Adipocyte (in vitro differentiated cells): ENCODE measurements at regions not wholly inside any gene's neighbourhood (a gene's known extent, or its start where the extent isn't known, plus 50 kb on each side); places are given as distances from the start of the nearest gene placed in this dataset.

ENCODE experiments used
- DNase-seq: peaks from one replicate; pipeline ENCODE4 v3.0.0-alpha.2; 2015; ENCODE audit warnings: low read depth
- H3K27me3 ChIP-seq: replicated peaks from 2 replicates; pipeline ENCODE4 v1.7.0; 2013; ENCODE audit warnings: mild to moderate bottlenecking, low read length, moderate library complexity; ENCODE audit not compliant: control insufficient read depth, insufficient read depth
- H3K36me3 ChIP-seq: 2 replicates; pipeline ENCODE4 v1.7.0; 2013; ENCODE audit warnings: low read length, mild to moderate bottlenecking, moderate library complexity; ENCODE audit not compliant: control insufficient read depth, insufficient read depth, severe bottlenecking
- H3K4me1 ChIP-seq: 2 replicates; pipeline ENCODE4 v1.7.0; 2013; ENCODE audit warnings: mild to moderate bottlenecking, low read length, moderate library complexity; ENCODE audit not compliant: control insufficient read depth, insufficient read depth
- H3K4me3 ChIP-seq: 2 replicates; pipeline ENCODE4 v1.7.0; 2013; ENCODE audit warnings: mild to moderate bottlenecking, low read length, moderate library complexity
- H3K9ac ChIP-seq: 2 replicates; pipeline ENCODE4 v1.7.0; 2013; ENCODE audit warnings: mild to moderate bottlenecking, low read length, moderate library complexity
- H3K9me3 ChIP-seq: 2 replicates; pipeline ENCODE4 v1.7.0; 2013; ENCODE audit warnings: mild to moderate bottlenecking, low read length, moderate library complexity; ENCODE audit not compliant: control insufficient read depth

GRCh38 chr2:7971248-7971647 lies 710.6 kb upstream of the ID2 start:
- Histone ChIP-seq H3K9ac (no peak overlapping the region), H3K4me3 (no peak overlapping the region), H3K36me3 (no peaks in the 10 kb centered on the region), H3K27me3 (no peaks in the 10 kb centered on the region), H3K4me1 (no peaks in the 10 kb centered on the region), H3K9me3 (no peaks in the 10 kb centered on the region)
- no peak for DNase-seq

GRCh38 chr2:7971841-7972240 lies 710.0 kb upstream of the ID2 start:
- Histone ChIP-seq H3K4me3 (no peak overlapping the region), H3K9ac (no peak overlapping the region), H3K4me1 (no peaks in the 10 kb centered on the region), H3K9me3 (no peaks in the 10 kb centered on the region), H3K36me3 (no peaks in the 10 kb centered on the region), H3K27me3 (no peaks in the 10 kb centered on the region)
- DNase-seq = no peak

- H3K27me3 ChIP-seq = no peaks in the 10 kb centered on the region
- no peaks in the 10 kb centered on the region for H3K36me3 ChIP-seq
- no peak for DNase-seq
- no peaks in the 10 kb centered on the region for H3K9me3 ChIP-seq
- no peaks in the 10 kb centered on the region for H3K4me1 ChIP-seq
- no peak overlapping the region for H3K9ac ChIP-seq
- no peak overlapping the region for H3K4me3 ChIP-seq
These were observed 709.2 kb upstream of the ID2 start for GRCh38 chr2:7972670-7973069.

- no peaks in the 10 kb centered on the region for H3K36me3 ChIP-seq
- no peaks in the 10 kb centered on the region for H3K9me3 ChIP-seq
- H3K9ac ChIP-seq = no peak overlapping the region
- no peaks in the 10 kb centered on the region for H3K27me3 ChIP-seq
- peak; percentile 56 for DNase-seq
- H3K4me1 ChIP-seq = no peaks in the 10 kb centered on the region
- no peak overlapping the region for H3K4me3 ChIP-seq
These were observed 707.9 kb upstream of the ID2 start for GRCh38 chr2:7973801-7974480.

GRCh38 chr2:7974936-7975335 lies 706.9 kb upstream of the ID2 start:
- Histone ChIP-seq H3K9ac (no peak overlapping the region), H3K4me1 (no peaks in the 10 kb centered on the region), H3K9me3 (no peaks in the 10 kb centered on the region), H3K4me3 (no peak overlapping the region), H3K27me3 (no peaks in the 10 kb centered on the region), H3K36me3 (no peaks in the 10 kb centered on the region)
- no peak for DNase-seq

GRCh38 chr2:7976206-7976605 lies 705.6 kb upstream of the ID2 start:
- Histone ChIP-seq H3K27me3 (no peaks in the 10 kb centered on the region), H3K36me3 (no peaks in the 10 kb centered on the region), H3K4me3 (no peak overlapping the region), H3K4me1 (no peaks in the 10 kb centered on the region), H3K9ac (no peak overlapping the region), H3K9me3 (no peaks in the 10 kb centered on the region)
- DNase-seq = no peak

- DNase-seq = no peak
- Histone ChIP-seq H3K9ac (no peak overlapping the region), H3K9me3 (peaks cover 14% of the 10 kb centered on the region), H3K36me3 (no peaks in the 10 kb centered on the region), H3K4me1 (no peaks in the 10 kb centered on the region), H3K27me3 (no peaks in the 10 kb centered on the region), H3K4me3 (no peak overlapping the region)
These were observed 703.9 kb upstream of the ID2 start for GRCh38 chr2:7977981-7978380.

- Histone ChIP-seq H3K36me3 (no peaks in the 10 kb centered on the region), H3K27me3 (no peaks in the 10 kb centered on the region), H3K4me3 (no peak overlapping the region), H3K9me3 (peaks cover 15% of the 10 kb centered on the region), H3K4me1 (no peaks in the 10 kb centered on the region), H3K9ac (no peak overlapping the region)
- DNase-seq = no peak
These were observed 699.8 kb upstream of the ID2 start for GRCh38 chr2:7982054-7982453.

DNA sequence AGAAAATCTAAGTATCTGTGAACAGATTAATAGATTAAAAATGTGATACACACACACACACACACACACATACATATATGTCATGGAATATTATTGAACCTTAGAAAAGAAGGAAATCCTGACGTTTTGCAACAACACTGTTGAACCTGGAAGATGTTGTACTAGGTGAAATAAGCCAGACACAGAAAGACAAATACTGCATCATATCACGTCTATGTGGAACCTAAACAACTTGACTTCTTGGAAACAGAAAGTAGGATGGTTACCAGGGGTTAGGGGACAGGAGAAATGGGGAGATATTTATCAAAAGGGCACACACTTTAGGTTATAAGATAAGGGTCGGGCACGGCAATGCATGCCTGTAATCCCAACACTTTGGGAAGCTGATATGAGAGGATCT lies 698.4 kb upstream of the ID2 start:
- Histone ChIP-seq H3K4me1 (no peaks in the 10 kb centered on the region), H3K9ac (no peak overlapping the region), H3K4me3 (no peak overlapping the region)

GRCh38 chr2:7983912-7984311 lies 697.9 kb upstream of the ID2 start:
- no peak overlapping the region for H3K4me3 ChIP-seq
- H3K4me1 ChIP-seq = no peaks in the 10 kb centered on the region
- H3K9me3 ChIP-seq = peaks cover 15% of the 10 kb centered on the region
- DNase-seq = no peak
- H3K9ac ChIP-seq = no peak overlapping the region
- H3K36me3 ChIP-seq = no peaks in the 10 kb centered on the region
- no peaks in the 10 kb centered on the region for H3K27me3 ChIP-seq

More for the DNA sequence above, 698.4 kb upstream of the ID2 start:
- DNase-seq = no peak
- Histone ChIP-seq H3K9me3 (peaks cover 15% of the 10 kb centered on the region), H3K36me3 (no peaks in the 10 kb centered on the region), H3K27me3 (no peaks in the 10 kb centered on the region)

- Histone ChIP-seq H3K4me3 (no peak overlapping the region), H3K36me3 (no peaks in the 10 kb centered on the region), H3K9ac (no peak overlapping the region), H3K27me3 (no peaks in the 10 kb centered on the region), H3K4me1 (no peaks in the 10 kb centered on the region), H3K9me3 (peaks cover 15% of the 10 kb centered on the region)
- no peak for DNase-seq
These were observed 697.0 kb upstream of the ID2 start for GRCh38 chr2:7984693-7985353.

GRCh38 chr2:7986431-7986830 lies 695.4 kb upstream of the ID2 start:
- DNase-seq = no peak
- H3K36me3 ChIP-seq = no peaks in the 10 kb centered on the region
- peaks cover 15% of the 10 kb centered on the region for H3K9me3 ChIP-seq
- no peak overlapping the region for H3K9ac ChIP-seq
- no peaks in the 10 kb centered on the region for H3K4me1 ChIP-seq
- H3K4me3 ChIP-seq = no peak overlapping the region
- no peaks in the 10 kb centered on the region for H3K27me3 ChIP-seq
